Cardiac septum (tissue), 1 donor: ENCODE measurements at regions not wholly inside any gene's neighbourhood (a gene's known extent, or its start where the extent isn't known, plus 50 kb on each side); places are given as distances from the start of the nearest gene placed in this dataset.
"Not testable (repeated sequence)": the region's sequence is repeated elsewhere in the genome, so short reads cannot be mapped to it uniquely, and the experiment has no call there.

Experiments used
- DNase-seq: peaks from one replicate; pipeline ENCODE4 v3.0.0-alpha.2; 2020; ENCODE audit warnings: low spot score
- intact Hi-C: fragments of 100-400 bp; cut with DNase I; formaldehyde crosslinking; loops from one replicate; pipeline ENCODE4 v1.14.0; 2022
- donor health status: DM: no; HTN: no; CAD: no.

GRCh38 chr4:52431410-52431809, 227.7 kb downstream of the USP46 start:
- DNase-seq: no peak
- intact Hi-C loops: no loop called here

DNA sequence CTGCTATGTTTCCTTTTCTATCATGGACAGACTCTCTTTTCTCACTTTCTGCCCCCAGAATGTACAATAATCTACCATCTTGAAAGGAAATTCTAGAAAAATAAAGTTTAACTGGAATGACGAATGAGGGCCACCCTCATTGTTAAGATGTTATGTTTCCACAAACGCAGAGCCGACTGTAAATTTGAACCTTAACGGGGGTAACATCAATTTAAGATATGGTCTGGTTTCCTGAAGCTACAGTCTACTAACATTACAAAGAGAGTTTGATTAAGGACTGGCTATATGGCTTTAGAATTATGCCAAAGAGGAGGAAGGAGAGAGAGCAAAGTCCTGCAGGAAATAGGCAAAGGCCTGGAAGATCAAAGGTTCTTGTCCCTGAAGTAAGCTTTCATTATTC, 227.2 kb downstream of the USP46 start:
- no peak for DNase-seq
- intact Hi-C loops: no loop called here

DNA sequence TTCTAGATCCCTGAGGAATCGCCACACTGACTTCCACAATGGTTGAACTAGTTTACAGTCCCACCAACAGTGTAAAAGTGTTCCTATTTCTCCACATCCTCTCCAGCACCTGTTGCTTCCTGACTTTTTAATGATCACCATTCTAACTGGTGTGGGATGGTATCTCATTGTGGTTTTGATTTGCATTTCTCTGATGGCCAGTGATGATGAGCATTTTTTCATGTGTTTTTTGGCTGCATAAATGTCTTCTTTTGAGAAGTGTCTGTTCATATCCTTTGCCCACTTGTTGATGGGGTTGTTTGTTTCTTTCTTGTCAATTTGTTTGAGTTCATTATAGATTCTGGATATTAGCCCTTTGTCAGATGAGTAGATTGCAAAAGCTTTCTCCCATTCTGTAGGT, 216.6 kb downstream of the USP46 start:
- DNase-seq, intact Hi-C loops: not testable (repeated sequence)

- intact Hi-C loops: no loop called here
- DNase-seq: no peak
Measured at GRCh38 chr4:52472444-52472843, 186.7 kb downstream of the USP46 start.

DNA sequence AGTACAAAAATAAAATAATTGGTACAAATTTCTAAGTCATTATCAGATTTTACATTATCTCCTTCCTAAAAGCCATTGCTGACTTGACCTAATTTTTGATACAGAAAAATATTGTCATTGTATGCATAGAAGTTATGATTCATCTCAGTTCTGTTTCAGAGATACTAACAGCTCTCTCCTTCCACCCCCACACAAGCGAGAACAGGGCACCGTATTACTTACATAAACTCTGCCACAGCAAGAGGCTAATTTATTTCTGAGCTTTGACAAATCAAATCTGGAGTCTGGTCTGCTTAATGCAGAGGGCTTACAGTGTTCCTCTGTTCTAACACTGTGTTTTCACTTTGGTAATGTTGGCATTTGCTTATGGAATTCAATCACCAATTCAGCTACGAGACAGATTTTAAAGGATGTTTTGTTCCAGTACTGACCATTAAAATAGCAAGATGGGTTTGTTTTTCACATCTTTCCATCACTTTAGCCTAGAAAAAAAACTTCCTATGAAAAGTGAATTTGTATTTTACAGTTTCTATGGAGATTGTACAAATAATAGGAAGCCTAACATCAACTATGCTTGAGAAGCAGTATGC, 181.8 kb downstream of the USP46 start:
- intact Hi-C loops: no loop called here
- DNase-seq: no peak

DNA sequence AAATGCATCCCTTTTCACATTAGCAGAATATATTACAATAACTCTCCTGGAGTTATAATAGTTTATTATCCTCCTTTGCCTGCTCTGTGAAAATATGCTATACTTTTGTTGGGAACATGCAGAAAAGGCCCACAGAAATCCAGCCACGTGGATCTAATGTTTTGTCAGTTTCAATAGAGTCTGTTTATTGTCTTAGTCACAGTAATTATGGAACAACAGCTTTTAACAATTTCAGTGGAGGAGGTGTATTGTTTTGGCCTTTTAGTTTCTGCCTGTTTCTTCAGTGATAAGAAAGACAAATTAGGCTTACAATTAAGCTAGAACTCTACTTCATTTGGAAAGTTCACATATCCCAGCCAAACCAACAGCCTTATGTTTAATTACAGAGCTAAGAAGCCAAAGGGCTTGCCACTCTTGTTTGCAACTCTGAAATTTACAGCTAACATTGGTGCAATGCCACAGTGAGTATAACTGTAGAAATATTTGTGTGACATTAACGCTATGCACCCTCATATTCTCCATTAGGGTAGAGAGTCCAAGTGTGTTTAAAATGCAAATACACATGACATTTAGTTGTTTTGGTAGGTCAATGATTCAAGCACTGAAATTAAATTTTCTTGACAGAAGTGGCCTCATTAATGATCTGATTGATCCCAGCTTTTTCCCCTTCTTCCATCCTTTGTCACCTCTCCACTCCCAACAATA, 175.8 kb downstream of the USP46 start:
- DNase-seq: no peak
- intact Hi-C loops: no loop called here

DNA sequence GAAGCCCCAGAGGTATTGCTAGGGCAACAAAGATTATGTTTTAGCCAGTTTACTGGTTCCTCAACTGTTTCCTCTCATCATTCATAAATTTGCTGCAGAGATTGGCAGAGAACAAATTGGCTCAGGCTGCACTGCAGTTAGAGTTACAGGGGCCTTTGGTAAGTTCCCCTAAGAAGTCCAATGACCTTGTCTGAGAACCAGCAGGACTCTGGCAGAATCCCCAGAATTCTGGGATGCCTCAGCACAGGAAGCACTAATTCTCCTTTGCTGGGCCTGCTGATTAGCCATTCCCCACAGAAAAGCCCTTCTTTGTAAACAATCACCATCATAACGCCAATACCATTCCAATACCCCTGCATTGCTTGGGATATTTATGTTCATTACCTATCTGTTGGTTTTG, 151.3 kb downstream of the USP46 start:
- intact Hi-C loops: no loop called here
- DNase-seq: no peak

GRCh38 chr4:52510939-52511565, 148.0 kb downstream of the USP46 start:
- intact Hi-C loops: no loop called here
- no peak for DNase-seq

GRCh38 chr4:52511825-52512224, 147.3 kb downstream of the USP46 start:
- intact Hi-C loops: no loop called here
- no peak for DNase-seq

DNA sequence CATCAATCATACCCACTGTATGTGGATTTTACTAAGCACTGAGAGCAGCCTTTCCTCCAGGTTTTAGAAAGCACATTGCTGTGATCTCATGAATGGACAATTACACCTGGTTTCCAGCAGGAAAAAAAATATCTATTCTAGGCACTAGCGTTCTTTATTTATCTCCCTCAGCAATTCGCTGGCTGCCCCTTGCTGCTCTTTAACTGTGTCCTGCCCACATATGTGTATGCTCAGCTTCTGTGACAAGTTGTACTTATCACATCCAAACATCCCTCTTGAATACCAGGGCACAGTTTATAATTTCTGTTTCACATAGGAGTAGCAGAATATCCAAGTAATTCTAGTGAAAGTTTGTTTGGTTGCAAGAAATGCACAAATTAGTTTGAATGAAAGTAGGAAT, 146.8 kb downstream of the USP46 start:
- intact Hi-C loops: no loop called here

GRCh38 chr4:52522093-52522492, 137.0 kb downstream of the USP46 start:
- DNase-seq, intact Hi-C loops: not testable (repeated sequence)

More for the DNA sequence above, 146.8 kb downstream of the USP46 start:
- DNase-seq: no peak

DNA sequence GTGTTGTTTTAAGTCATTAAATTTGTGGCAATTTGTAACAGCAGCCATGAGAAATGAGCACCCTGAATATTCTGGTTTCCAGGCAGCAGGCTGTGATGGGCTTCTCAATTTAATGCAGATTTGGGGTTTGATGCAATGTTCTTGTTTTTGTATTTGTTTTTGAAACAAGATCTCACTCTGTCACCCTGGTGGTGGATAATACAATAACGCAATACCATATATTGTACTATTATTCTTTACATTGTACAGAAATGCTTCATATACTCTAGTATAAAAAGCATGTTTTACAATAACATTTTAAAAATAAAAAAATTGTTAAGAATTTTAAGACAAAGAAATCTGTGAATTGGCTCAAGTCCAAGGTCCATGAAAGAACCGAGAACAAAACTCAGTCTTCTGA, 129.1 kb downstream of the USP46 start:
- DNase-seq: no peak
- intact Hi-C loops: no loop called here

DNA sequence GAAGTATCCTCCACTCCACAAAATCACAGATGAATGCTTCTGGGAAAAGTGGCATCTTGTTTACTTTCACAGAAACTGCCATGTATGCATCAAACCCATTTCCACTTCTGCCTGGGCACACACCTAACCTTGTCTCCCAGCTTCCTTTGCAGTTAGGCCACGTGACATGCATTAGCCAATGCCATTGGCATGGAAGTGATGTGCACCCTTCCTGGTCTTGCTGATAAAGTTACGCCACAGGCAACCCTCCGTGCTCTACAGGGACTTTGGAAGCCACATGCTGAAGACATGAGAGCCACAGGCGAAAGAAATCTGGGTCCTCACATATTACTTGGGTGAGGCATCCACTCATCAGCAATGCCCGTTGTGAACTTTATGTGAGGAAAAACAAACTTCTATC, 123.3 kb downstream of the USP46 start:
- DNase-seq: no peak
- intact Hi-C loops: no loop called here
